Transverse colon (tissue), 4 donors: ENCODE measurements at regions not wholly inside any gene's neighbourhood (a gene's known extent, or its start where the extent isn't known, plus 50 kb on each side); places are given as distances from the start of the nearest gene placed in this dataset.
"Not testable (repeated sequence)": the region's sequence is repeated elsewhere in the genome, so short reads cannot be mapped to it uniquely, and the experiment has no call there.

ENCODE experiments used
- DNase-seq: peaks from one replicate; pipeline ENCODE4 v3.0.0-alpha.2; 2019
- H3K27ac ChIP-seq, 4 donors: fragments of 200-600 bp; sonication (generic); 2 replicates each; pipeline ENCODE4 v1.5.1; 2016 to 2018; ENCODE audit warnings: inconsistent platforms in 4 of 4
- H3K27me3 ChIP-seq: fragments of 200-600 bp; sonication (generic); 2 replicates; pipeline ENCODE4 v1.5.1; 2017; ENCODE audit warnings: inconsistent platforms
- H3K36me3 ChIP-seq, 4 donors: fragments of 200-600 bp; sonication (generic); 2 replicates each; pipeline ENCODE4 v1.5.1; 2017 to 2019; ENCODE audit warnings: inconsistent platforms in 4 of 4
- H3K4me1 ChIP-seq, 4 donors: fragments of 200-600 bp; sonication (generic); 2 replicates each; pipeline ENCODE4 v1.5.1; 2017 to 2020; ENCODE audit warnings: inconsistent platforms in 4 of 4
- H3K4me3 ChIP-seq, 4 donors: fragments of 200-600 bp; sonication (generic); 1 replicate in 1 of 4; 2 replicates in 3 of 4; pipeline versions ENCODE4 v1.5.1 to v1.6.1; 2017 to 2019; ENCODE audit warnings: inconsistent platforms in 4 of 4
- H3K9me3 ChIP-seq, 2 donors: fragments of 200-600 bp; sonication (generic); 2 replicates each; pipeline ENCODE4 v1.5.1; 2017 to 2019; ENCODE audit warnings: inconsistent platforms in 2 of 2
- EP300 ChIP-seq: sonication (generic); formaldehyde crosslinking; IDR thresholded peaks from one replicate; pipeline ENCODE4 v1.6.1; 2017; ENCODE audit warnings: antibody characterized with exemption, low read depth
- POLR2A ChIP-seq: fragments of 450-650 bp; IDR thresholded peaks from one replicate; pipeline ENCODE4 v1.6.1; 2016; ENCODE audit warnings: antibody characterized with exemption, mild to moderate bottlenecking, moderate library complexity
- POLR2AphosphoS5 ChIP-seq, 3 donors: sonication (generic); formaldehyde crosslinking; IDR thresholded peaks; one replicate each; pipeline ENCODE4 v1.6.1; 2016; ENCODE audit warnings: antibody characterized with exemption in 3 of 3
- WGBS, 2 donors: methylation state at CpG; one replicate each; pipeline ENCODE4 v1.1.5; 2018; ENCODE audit warnings: low coverage in 1 of 2; 5-methylcytosine and 5-hydroxymethylcytosine counted together
- in situ Hi-C, 4 donors: fragments of 200-750 bp; cut with MboI; loops; one replicate each; pipeline versions ENCODE4 v1.15.0 to v1.15.1; 2017; ENCODE audit warnings: low sequenced_read_pairs in 3 of 4, low pct_ligation_motif_present in 1 of 4, low pct_unique_long_range_greater_than_20kb in 1 of 4
- intact Hi-C: fragments of 100-400 bp; cut with DNase I; formaldehyde crosslinking; loops from one replicate; pipeline ENCODE4 v1.15.1; 2023; ENCODE audit warnings: low total_unique reads
- TF ChIP-seq, protein P1 (sequence below), 5 experiments: fragments of 200-600 bp in 3 of 5; fragments of 450-650 bp in 2 of 5; sonication (generic) in 3 of 5; IDR thresholded peaks; 1 replicate in 2 of 5; 2 replicates in 3 of 5; pipeline ENCODE4 v1.5.1; 2016 to 2017; ENCODE audit warnings: antibody characterized with exemption in 5 of 5, inconsistent platforms in 3 of 5, mild to moderate bottlenecking in 2 of 5, moderate library complexity in 1 of 5

DNA sequence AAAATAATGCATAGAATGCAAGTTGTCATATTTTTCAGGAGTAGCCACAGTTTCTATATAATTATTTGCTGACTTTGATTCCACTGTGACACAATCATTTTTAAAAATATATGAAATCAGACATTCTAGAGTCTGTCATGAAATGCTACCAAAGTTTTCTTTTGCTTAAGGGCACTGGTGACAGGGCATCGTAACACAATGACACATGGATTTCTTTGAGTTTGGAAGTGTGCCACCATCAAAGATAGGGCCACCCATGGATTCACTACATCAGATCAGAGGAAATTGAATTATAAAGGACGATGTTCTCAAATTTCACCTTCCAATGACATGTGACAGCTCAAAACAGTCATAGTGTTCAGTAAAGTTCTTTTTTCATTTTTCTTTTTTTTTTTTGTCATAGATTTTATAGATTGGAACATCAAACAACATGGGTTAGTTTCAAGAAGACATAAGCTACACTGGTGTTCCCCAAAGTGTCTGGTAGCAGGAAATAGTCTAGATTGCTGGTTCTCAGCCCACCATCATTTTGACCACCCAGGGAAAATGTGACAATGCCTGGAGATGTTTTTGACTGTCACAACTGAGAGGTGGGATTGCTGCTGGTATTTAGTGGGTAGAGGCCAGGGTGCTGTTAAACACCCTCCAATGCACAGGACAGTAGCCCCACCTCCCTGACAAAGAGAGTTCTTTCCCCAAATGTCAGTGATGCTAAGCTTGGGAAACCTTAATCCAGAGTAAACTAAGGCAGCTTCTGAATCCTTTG lies 123.8 kb upstream of the DOK5 start:
- no peaks in the 10 kb centered on the region for H3K9me3 ChIP-seq
- H3K36me3 ChIP-seq = no peaks in the 10 kb centered on the region
- H3K27me3 ChIP-seq = no peaks in the 10 kb centered on the region
- H3K27ac ChIP-seq = no peak overlapping the region
- DNase-seq = no peak
- WGBS, 2 donors = 81 to 82% methylated on average over 2 of the region's 2 CpGs
- no peak overlapping the region for H3K4me3 ChIP-seq
- TF ChIP-seq, protein P1, sequence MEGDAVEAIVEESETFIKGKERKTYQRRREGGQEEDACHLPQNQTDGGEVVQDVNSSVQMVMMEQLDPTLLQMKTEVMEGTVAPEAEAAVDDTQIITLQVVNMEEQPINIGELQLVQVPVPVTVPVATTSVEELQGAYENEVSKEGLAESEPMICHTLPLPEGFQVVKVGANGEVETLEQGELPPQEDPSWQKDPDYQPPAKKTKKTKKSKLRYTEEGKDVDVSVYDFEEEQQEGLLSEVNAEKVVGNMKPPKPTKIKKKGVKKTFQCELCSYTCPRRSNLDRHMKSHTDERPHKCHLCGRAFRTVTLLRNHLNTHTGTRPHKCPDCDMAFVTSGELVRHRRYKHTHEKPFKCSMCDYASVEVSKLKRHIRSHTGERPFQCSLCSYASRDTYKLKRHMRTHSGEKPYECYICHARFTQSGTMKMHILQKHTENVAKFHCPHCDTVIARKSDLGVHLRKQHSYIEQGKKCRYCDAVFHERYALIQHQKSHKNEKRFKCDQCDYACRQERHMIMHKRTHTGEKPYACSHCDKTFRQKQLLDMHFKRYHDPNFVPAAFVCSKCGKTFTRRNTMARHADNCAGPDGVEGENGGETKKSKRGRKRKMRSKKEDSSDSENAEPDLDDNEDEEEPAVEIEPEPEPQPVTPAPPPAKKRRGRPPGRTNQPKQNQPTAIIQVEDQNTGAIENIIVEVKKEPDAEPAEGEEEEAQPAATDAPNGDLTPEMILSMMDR (IDR thresholded peaks at IDR 0.05) = no peak
- no peak for TF ChIP-seq POLR2AphosphoS5 (IDR thresholded peaks at IDR 0.05)
- no peak for TF ChIP-seq EP300
- TF ChIP-seq POLR2A = no peak
- no peaks in the 10 kb centered on the region for H3K4me1 ChIP-seq
- in situ Hi-C loops (no loop called here), intact Hi-C loops (no loop called here)

DNA sequence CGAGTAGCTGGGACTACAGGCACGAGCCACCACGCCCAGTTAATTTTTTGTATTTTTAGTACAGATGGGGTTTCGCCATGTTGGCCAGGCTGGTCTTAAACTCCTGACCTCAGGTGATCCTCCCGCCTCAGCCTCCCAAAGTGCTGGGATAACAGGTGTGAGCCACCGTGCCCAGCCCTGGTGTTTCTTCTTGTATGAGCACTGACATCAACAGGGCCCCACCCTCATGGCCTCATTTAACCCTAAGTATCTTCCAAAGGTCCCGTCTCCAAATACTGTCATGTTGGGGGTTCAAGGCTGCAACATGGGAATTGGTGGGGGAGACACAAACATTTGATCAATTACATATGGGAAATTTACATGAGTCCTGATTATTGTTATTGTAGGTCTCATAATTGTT lies 122.9 kb upstream of the DOK5 start:
- intact Hi-C loops, in situ Hi-C loops: not testable (repeated sequence)
- WGBS, 2 donors = 70% methylated on average over 7 of the region's 7 CpGs; no CpG with 5 or more reads in 1 of the 2 donors

DNA sequence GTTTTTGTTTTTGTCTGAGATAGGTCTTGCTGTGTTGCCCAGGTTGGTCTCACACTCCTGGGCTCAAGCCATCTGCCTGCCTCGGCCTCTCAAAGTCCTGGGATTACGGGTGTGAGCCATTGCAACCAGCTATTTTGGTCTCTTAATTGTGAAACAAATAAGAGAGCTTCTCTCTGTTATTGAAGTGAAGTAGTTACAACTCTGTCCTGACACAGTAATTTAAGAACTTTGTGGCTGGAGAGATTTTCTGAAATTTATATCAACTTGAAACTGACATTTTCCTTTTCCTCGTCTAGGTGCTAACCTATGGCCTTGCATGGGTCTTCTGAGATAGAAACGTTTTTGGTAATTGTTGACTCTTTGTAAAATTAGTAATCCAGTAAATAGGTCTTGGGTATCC lies 122.1 kb upstream of the DOK5 start:
- in situ Hi-C loops = no loop called here
- intact Hi-C loops = no loop called here
- no peaks in the 10 kb centered on the region for H3K27me3 ChIP-seq
- no peak for DNase-seq
- H3K4me3 ChIP-seq = no peak overlapping the region
- TF ChIP-seq, protein P1 (IDR thresholded peaks at IDR 0.05) = no peak
- no peak for TF ChIP-seq POLR2AphosphoS5 (IDR thresholded peaks at IDR 0.05)
- TF ChIP-seq EP300 = no peak
- TF ChIP-seq POLR2A = no peak
- no peaks in the 10 kb centered on the region for H3K36me3 ChIP-seq
- H3K9me3 ChIP-seq = no peaks in the 10 kb centered on the region
- no peaks in the 10 kb centered on the region for H3K4me1 ChIP-seq
- 68 to 75% methylated on average over 2 to 4 of the region's 4 CpGs for WGBS, 2 donors
- H3K27ac ChIP-seq = no peak overlapping the region

More for the DNA sequence above, 122.9 kb upstream of the DOK5 start:
- not testable (repeated sequence) for H3K27ac ChIP-seq, H3K27me3 ChIP-seq, H3K9me3 ChIP-seq, DNase-seq, H3K36me3 ChIP-seq, H3K4me3 ChIP-seq, H3K4me1 ChIP-seq

DNA sequence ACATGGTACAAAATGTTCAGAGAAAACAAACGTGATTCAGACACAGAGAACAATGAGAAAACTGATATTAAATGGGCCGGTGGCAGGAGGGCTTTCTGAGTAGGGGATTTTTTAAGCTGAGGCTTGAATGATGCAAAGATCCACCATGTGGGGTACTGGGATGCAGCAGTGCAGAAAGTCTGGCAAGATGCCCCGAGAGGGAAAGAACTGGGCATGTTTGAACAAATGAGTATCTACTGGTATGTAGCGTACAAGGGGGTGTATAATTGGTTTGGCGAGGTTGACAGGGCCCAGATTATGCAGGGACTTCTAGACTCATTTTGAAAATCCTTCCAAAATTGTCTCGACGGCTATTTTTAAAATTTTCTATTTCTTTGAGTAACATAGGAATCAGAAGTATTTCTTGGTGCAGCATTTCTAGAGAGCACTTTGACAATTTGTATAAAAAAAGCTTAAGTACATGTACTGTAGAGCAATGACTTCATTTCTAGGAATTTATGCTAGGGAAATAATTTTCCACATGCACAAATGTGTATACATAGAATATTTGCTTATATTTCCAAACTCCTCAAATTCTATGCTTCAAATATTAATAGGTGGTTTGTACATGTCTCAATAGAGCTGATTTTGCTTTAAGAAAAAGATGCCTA lies 119.6 kb upstream of the DOK5 start:
- TF ChIP-seq EP300 (no peak), POLR2A (no peak), POLR2AphosphoS5 (IDR thresholded peaks at IDR 0.05) (no peak)
- TF ChIP-seq, protein P1 (IDR thresholded peaks at IDR 0.05) = no peak
- H3K27me3 ChIP-seq = no peaks in the 10 kb centered on the region
- in situ Hi-C loops (no loop called here), intact Hi-C loops (no loop called here)
- 55% methylated on average over 4 to 7 of the region's 7 CpGs for WGBS, 2 donors
- no peaks in the 10 kb centered on the region for H3K4me1 ChIP-seq
- no peak overlapping the region for H3K4me3 ChIP-seq
- no peak for DNase-seq
- no peaks in the 10 kb centered on the region for H3K9me3 ChIP-seq
- no peaks in the 10 kb centered on the region for H3K36me3 ChIP-seq
- no peak overlapping the region for H3K27ac ChIP-seq
